T-helper 1 cell treated with Interleukin-12 subunit alpha and Interleukin-12 subunit beta and Interleukin-4 antibody, amounts not matched to agents 30 ng/mL and 1 ng/mL, for 36 hours (primary cell): ENCODE measurements at regions not wholly inside any gene's neighbourhood (a gene's known extent, or its start where the extent isn't known, plus 50 kb on each side); places are given as distances from the start of the nearest gene placed in this dataset.
"Not testable (repeated sequence)": the region's sequence is repeated elsewhere in the genome, so short reads cannot be mapped to it uniquely, and the experiment has no call there.

Source experiments
- intact Hi-C: fragments of 100-400 bp; cut with micrococcal nuclease; formaldehyde crosslinking; loops from one replicate; pipeline ENCODE4 v1.15.1; 2024

- intact Hi-C loops: no loop called here
Observed at GRCh38 chr16:86337138-86337537, 173.2 kb upstream of the FOXF1 start.

- intact Hi-C loops: no loop called here
Observed at GRCh38 chr16:86337581-86338402, 172.5 kb upstream of the FOXF1 start.

- intact Hi-C loops: no loop called here
Observed at GRCh38 chr16:86338403-86339115, 171.8 kb upstream of the FOXF1 start.

- intact Hi-C loops: no loop called here
Observed at GRCh38 chr16:86342161-86342834, 168.0 kb upstream of the FOXF1 start.

- intact Hi-C loops: no loop called here
Observed at GRCh38 chr16:86343027-86343795, 167.1 kb upstream of the FOXF1 start.

GRCh38 chr16:86343796-86344585 is 166.3 kb upstream of the FOXF1 start:
- intact Hi-C loops: no loop called here

GRCh38 chr16:86344586-86344871 is 165.8 kb upstream of the FOXF1 start:
- intact Hi-C loops: no loop called here

- intact Hi-C loops: no loop called here
Observed at GRCh38 chr16:86344881-86345280, 165.4 kb upstream of the FOXF1 start.

- intact Hi-C loops: no loop called here
Observed at GRCh38 chr16:86345516-86345915, 164.8 kb upstream of the FOXF1 start.

GRCh38 chr16:86346034-86346433 is 164.3 kb upstream of the FOXF1 start:
- intact Hi-C loops: no loop called here

GRCh38 chr16:86347090-86347489 is 163.2 kb upstream of the FOXF1 start:
- intact Hi-C loops: no loop called here

- intact Hi-C loops: no loop called here
Observed at GRCh38 chr16:86347916-86348555, 162.3 kb upstream of the FOXF1 start.

GRCh38 chr16:86349338-86349900 is 160.9 kb upstream of the FOXF1 start:
- intact Hi-C loops: no loop called here

- intact Hi-C loops: no loop called here
Observed at GRCh38 chr16:86350289-86350688, 160.0 kb upstream of the FOXF1 start.

- intact Hi-C loops: no loop called here
Observed at GRCh38 chr16:86351041-86351784, 159.1 kb upstream of the FOXF1 start.

GRCh38 chr16:86351785-86352139 is 158.6 kb upstream of the FOXF1 start:
- intact Hi-C loops: not testable (repeated sequence)

GRCh38 chr16:86353148-86353547 is 157.2 kb upstream of the FOXF1 start:
- intact Hi-C loops: no loop called here

- intact Hi-C loops: no loop called here
Observed at GRCh38 chr16:86353948-86354347, 156.4 kb upstream of the FOXF1 start.
